HG03354 (cell line): ENCODE measurements at regions not wholly inside any gene's neighbourhood (a gene's known extent, or its start where the extent isn't known, plus 50 kb on each side); places are given as distances from the start of the nearest gene placed in this dataset.

Experiments used
- ATAC-seq: cut with Tn5 transposase; IDR thresholded peaks from one replicate; pipeline ENCODE4 v1.9.1; 2021; ENCODE audit warnings: mild to moderate bottlenecking; ENCODE audit not compliant: unreplicated experiment, poor library complexity, severe bottlenecking

DNA sequence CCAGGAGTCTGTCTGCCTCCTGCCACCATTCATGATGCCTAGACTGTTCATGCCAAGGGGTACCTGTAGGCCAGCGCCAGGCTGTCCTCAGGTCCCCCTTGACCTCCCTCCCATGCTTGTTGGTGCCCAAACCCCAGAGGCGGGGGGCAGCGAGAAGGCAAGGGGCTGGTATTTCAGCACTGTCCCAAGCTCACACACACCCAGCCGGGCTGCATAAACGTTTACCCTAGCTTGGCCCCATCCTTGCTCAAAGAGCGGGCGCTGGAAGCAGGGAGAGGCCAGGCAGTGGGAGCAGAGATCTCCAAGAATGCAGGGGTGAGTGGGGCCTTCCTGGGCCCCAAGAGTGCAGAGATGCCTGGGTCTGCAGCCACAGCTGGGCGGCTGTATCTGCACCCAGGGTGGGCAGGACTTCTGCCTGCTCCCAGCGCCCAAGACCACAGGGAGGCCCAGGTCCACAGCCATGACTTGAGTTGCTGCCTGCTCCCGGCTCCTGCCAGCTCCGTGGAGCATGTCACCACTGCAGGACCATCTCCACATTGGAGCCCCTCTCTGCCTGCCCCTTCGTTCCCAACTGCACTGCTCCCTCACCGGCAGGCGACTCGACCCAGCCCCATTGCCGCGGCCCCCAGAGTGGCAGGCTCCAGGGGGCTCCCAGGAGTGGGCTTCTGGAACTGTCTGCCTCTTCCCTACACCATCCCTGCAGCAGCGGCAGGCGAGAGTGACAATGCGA is 616.6 kb downstream of the METTL4 start:
- ATAC-seq = no peak

DNA sequence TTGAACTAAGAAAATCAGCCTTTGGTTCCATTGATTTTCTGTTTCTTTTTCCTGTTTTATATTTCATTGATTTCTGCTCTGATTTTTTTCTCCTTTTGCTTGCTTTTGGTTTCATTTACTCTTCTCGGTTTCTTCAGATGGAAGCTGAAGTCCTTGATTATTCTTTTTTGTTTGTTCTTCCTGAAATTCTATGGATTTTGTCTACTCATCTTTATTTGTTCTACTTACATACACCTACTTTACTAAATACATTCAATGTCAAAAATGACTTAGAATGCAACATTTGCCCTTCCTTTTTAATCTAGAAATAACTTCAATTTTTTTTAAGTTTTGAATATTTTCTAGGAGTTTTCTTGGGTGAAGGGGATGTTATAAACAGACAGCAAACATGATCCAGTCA is 612.5 kb downstream of the METTL4 start:
- ATAC-seq = no peak

DNA sequence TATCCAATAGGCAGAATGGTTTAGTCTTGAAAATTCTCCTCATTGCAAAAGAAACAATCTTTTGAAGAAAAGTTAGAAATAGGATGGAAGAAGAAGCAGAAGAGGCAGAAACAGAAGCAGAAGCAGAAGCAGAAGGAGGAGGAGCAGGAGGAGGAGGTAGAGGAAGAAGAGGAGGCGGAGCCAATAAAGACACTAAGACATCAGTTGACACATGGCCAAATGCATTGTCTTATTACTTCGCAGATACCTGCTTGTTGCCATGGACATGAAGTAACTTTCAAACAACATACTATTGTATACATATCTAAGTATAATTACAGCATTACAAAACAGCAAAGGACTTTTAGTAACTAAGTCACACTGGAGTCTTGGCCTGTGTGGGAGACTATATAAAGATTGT is 606.3 kb downstream of the METTL4 start:
- ATAC-seq = no peak

DNA sequence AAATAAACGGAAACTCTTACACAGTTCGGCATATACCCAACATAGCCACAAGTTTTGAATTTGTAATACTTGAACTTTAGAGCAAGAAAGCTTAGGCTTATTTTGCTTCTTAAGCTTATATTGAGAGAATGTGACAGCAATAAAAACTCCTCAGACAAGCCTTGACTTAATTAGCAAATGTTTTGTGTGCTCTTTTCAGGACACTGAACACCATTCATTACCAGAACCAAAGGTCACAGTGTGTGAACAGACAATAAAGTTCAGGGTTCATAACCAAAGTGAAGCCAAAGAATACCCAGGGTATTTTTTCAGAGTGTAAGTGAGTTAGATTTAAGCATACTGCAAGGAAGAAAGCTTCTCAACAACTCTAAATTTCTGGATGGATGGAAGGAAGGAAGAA is 605.8 kb downstream of the METTL4 start:
- no peak for ATAC-seq

DNA sequence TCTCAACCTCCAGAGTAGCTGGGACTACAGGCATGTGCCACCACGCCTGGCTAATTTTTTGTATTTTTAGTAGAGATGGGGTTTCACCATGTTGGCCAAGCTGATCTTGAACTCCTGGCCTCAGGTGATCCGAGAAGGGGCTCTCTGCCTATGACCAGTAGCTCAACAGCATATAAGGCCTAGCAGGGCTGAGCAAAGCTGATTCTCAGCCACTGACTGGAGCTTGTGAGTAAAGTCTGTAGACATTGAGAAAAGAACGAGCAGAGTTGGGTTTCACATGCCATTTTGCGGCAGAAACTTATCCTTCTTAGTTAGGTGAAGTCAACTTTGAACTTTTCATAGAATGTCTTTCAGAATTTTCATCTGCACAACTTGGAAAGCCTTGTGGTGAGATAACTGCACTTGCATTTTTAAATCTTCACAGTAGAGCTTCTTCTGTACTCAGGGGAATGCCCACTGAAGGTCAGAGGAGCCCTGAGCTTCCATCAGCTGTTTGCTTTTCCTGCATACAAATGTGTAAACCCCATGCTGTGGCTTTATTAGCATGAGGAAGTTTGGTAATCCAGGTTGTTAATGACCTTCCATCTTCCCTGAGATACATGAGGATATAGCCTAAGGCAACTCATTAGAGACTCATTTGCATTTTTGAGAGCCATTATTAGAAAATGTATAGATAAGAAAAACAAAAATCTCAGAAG is 602.4 kb downstream of the METTL4 start:
- no peak for ATAC-seq

DNA sequence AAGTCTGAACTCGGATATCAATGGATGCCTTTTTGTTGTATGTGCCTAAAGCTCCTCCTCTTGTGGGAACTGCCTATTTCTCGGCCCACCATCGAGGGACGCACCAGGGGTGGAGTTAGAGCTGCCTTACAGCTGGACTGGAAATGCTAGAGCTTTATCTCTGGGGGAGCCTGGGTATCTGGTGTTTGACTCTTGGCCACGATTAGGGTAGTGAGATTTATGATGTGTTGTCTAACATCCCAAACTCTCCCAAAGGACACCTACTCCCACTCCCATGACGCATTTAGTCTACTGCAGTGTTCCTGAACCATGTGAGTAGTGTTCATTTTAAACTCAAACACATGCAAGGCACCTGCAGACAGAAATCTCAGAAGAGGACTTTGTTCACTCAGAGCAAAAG is 594.8 kb downstream of the METTL4 start:
- no peak for ATAC-seq

DNA sequence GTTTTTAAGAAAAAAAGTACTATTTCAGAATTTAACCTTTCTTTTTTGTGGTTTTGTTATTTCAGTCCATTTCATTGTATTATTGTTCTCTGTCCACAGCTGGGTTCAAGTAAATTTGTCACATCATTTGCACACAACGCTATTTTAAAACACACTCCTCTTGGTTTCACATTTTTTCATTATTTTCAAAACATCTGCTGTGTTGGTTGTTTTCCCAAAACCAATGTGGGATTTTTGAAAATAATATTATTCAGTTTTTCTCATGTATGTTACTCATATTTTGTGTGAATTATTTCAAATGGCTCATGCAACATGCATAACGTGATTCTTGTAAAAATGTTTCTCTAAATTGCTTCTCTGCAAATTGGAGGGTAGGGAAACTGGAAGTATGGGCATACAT is 589.2 kb downstream of the METTL4 start:
- no peak for ATAC-seq

DNA sequence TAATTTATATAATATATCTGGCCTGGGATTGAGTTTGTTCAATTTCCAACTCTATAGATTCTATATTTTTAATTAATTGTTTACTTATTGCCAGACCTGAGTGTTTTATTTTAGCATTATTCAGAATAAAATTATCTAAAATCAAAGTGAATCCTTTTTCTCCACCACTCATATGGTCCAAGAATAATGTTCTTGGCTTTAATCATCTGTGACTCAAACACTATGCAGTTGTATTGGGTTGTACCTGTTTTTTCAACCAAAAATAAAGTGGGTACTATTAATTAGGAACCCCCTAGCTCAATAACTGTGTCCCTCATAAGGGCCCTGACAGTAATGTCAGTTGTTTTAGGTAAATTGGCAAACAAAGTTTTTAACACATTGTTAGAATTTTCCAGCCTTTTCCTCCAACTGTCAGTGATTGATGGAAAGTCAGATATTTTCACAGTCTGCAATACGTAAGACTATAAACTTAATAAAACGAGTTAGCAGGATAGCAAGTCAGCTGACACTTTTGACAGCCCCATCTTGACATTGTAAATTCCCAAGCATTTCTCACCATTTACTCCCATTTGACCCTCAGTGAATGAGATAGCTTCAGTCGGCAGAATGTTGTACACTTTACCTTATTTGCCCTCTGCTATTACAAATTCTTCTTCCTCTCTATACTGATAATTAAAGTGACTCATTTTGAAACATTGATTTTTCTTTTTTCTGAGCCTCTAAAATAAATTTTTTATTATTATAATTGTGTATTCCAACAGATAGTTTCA is 587.4 kb downstream of the METTL4 start:
- no peak for ATAC-seq

DNA sequence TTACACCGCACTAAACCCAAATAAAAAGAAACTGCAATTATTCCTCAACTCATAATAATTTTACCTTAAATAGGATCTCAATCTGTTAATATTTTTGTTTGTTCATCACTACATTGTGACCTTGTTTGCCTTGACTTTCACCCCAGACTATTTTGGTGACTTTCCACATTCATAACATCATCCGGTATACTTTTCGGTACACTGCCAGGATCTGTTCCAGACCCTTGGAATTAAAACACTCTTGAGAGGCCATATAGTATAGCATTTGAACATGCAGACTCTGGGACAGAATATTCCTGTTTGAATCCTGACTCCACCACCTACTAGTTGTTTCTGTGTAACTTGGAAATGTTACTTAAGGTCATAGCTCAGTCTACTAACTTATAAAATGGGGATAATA is 577.4 kb downstream of the METTL4 start:
- no peak for ATAC-seq

DNA sequence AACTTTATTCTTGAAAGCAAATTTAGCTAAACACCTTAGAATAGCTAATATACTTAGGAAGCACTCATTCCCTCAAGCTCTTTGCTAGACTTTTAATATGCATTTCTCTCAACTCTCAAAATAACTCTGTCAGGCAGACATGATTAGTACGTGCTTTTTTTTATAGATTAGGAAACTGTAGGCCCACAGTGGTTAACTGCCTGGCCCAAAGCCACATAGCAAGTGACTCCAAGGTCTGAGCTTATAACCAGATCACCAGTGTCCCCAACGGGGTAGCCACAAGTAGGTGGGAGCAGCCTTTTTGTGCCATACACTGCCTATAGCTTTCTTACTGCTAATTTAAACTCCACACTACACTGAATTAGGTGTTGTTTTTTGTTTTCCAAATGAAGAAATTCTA is 576.8 kb downstream of the METTL4 start:
- no peak for ATAC-seq

DNA sequence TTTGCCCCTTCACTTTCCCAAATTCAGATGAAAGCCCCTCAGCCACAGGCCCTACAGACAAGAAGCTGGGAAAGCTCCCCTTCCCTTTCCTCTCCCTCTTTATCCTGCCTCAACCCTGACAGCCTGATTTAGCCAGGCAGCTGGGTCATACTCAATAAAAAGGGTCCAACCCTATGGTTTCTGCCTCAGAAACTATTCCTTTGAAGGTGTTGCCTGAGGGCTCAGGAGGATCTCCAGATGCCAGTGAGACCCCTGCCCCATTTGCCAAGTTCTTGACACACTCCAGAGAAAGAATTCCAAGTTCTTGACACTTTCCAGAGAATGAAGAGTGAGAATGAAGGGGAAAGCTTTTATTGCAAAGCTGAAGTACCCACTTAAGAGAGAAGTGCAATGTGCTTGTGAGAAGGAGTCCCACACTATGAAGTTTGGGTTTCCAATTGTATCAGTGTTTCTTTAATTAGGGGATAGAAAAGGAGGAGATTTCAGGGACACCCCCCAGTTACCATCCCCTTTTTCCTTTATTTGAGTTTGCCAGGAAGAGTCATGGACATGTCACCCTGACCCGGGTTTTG is 576.2 kb downstream of the METTL4 start:
- no peak for ATAC-seq

DNA sequence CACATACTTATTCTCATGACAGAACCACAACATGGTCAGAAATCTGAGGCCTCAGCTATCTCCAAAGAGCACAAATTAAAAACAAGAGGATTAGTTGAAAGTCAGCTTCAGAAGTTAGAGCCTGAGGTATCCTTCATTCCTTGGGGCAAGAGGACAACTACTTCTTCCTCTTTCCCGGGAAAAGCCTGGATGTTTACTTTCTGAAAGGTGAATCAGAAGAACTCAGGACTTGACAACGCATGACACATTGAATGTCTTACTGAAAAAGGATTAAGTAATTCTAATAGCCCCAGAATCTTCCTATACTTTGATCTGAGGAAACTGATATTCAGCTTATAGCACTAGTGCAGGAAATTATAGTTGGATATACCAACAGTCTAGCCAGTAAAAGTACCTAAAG is 573.2 kb downstream of the METTL4 start:
- ATAC-seq = no peak

DNA sequence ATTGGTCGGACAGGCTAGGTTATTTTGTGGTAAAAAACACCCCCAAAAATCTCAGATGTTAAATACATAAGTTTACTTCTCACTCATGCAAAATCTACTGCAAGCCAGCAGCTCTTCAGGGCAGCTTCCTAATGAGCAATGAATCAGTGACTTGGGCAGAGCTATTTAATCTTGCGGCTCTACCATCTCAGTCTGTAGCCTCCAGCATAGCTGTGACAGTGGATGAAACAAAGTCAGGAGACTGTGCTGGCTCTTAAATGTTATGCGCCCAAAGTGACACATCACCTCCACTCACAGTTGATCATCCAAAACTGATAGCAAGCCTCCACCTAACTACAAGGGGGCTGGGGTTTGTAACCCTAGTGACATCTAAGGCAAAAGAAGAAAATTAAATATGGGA is 571.9 kb downstream of the METTL4 start:
- no peak for ATAC-seq

DNA sequence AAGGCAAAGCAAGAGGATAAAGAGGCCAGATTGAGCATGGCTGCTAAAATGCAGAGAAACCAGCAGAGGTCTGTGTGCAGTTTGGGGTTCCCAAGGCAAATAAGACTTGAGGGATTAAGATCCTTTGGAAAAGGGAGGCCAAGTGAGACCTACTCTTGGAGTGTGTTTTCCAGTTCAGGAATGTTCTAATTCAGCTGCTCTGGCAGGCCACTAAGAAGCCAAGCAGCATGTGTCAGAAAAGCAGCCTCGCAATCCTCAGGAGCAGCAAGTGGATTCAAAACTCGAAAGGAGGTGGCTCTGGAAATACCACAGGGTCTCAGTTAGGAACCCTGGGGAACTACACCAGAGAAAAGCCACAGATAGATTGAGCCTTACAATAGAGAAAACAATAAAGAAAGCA is 569.2 kb downstream of the METTL4 start:
- no peak for ATAC-seq

DNA sequence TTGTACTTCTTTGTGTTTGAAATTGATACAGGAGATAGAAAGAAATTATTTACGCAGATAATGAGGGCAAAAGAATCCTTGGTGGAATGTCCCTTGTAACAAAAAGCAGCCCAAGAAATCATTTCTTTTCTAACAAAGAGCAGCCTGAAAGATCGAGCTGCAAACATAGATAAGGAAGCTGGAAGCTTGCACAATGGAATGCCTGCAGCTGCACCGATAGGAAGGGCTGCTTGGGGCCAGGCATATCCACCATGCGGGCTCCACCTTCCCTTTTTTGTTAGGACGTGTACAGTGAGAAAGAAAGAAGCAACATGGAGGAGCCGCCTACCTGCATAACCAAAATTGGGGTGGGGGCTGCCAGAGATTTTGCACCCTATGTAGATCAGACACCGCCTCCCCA is 568.7 kb downstream of the METTL4 start:
- no peak for ATAC-seq

DNA sequence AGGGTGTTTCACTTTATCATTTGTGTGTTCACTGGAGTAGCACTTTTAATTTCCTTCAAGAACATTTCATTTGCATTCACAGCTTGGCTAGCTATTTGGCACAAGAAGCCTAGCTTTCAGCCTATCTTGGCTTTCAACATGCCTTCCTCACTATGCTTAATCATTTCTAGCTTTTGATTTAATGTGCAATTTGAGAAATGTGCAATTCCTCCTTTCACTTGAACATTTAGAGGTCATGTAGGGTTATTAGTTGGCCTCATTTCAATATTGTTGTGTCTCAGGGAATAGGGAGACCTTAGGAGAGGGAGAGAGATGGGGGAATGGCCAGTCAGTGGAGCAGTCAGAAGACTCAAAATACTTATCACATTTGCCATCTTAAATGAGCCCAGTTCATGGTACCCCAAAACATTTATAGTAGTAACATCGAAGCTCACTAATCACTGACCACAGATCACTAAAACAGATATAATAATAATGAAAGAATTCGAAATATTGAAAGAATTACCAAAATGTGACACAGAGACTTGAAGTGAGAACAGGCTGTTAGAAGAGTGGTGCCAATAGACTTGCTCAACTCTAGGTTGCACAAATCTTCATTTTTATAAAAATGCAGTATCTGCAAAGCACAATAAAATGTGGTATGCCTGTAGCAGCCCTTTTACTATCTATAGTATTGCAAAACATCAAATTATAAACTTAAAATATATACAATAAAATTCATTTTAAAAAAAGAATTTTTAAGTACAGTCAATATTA is 561.2 kb downstream of the METTL4 start:
- ATAC-seq = no peak

DNA sequence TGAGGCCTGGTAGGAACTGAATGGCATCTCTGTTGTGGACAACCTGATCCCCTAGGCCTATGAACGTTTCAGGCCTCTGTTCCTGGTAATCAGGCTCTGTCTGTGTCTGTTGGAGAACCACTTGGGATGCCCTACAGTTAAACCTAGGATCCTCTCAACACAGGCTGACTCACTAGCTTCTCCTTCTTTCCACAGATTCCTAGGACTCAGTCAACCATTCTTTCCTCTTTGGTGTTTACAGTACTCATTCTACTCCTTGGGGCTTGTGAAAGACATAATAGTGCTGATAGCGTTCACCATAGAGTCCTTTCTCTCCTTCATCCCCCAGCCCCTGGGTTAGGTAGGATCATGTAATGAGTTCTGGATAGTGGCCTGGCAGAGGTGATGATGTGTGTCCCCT is 544.3 kb downstream of the METTL4 start:
- no peak for ATAC-seq

DNA sequence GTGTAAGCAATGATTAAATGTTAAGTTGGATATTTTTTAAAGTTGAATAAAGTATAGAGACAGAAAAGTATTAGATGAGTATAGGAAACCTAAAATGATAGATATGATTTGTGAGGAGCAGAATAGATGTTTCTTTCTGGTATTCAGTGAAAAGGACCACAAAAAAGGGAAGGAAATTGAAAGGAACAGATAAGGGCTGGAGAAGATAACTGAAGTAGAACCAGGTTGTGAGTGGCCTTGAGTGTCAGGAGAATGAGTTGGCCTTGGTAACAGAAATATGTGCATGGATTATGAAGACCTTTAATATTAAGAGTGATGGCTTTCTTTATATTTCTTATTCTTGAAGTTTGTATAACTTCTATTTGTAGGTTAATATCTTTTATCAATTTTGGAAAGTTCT is 543.5 kb downstream of the METTL4 start:
- no peak for ATAC-seq

DNA sequence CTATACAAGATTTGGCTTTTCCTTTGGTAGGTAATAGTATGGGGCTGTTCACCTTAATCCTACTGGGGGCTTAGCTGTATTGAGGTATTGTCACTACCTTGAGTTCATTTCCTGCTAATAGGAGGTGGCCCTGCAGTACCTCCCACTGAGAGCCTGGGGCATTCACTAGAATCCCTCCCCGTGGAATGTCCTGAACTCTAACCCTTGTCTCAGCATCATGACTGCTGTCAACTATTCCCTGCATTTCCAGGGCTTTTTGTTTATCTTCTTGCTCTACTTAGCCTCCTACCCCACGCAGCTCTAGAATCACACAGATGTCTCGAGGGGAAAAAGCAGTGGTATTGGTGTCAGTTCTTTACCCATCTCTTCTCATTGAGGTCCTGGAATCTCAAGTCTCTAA is 542.3 kb downstream of the METTL4 start:
- ATAC-seq = no peak

DNA sequence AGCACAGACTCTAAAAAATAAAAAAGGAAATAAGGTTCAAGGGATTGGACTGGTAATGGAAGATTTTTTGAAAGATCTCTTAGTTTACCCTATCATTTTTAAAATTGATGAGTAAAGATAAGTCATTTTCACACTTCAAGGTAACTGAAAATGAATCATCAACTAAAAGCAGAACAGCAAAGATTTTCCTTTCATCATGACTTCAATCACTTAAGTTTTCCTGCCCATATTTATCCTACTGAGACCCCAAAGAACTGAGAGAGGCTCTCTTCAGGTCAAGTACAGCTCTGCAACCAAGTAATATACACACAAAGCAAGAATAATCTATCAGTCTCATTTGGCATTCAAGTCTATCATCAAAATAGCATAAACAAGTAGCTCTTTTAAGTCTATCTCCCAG is 540.7 kb downstream of the METTL4 start:
- no peak for ATAC-seq
